GM12878 (cell line): ENCODE measurements at regions not wholly inside any gene's neighbourhood (a gene's known extent, or its start where the extent isn't known, plus 50 kb on each side); places are given as distances from the start of the nearest gene placed in this dataset.

Source experiments
- CEBPB ChIP-seq, 2 experiments: fragments of 150-350 bp in 1 of 2; IDR thresholded peaks; 2 replicates each; pipeline ENCODE4 v1.6.1; 2012 to 2014; ENCODE audit warnings: low read depth in 2 of 2, low read length in 2 of 2, borderline replicate concordance in 1 of 2, inconsistent platforms in 1 of 2
- SMC3 ChIP-seq: IDR thresholded peaks from 2 replicates; pipeline ENCODE4 v1.6.1; 2011; ENCODE audit warnings: low read length, improper control_type of control experiment, borderline replicate concordance
- SP1 ChIP-seq: IDR thresholded peaks from one replicate; pipeline ENCODE4 v1.6.1; 2011; ENCODE audit warnings: low read depth, low read length
- SPI1 ChIP-seq: IDR thresholded peaks from 2 replicates; pipeline ENCODE4 v1.6.1; 2011; ENCODE audit warnings: low read depth, mild to moderate bottlenecking, low read length, moderate library complexity, borderline replicate concordance; ENCODE audit not compliant: insufficient read depth
- TCF7 ChIP-seq: IDR thresholded peaks from 2 replicates; pipeline ENCODE4 v1.6.1; 2014; ENCODE audit warnings: antibody characterized with exemption, borderline replicate concordance
- TF ChIP-seq, protein P1 (sequence below), 3 experiments: IDR thresholded peaks in 2 of 3; conservative IDR thresholded peaks in 1 of 3; 2 replicates each; pipeline ENCODE4 v1.5.1; 2011; ENCODE audit warnings: low read depth in 3 of 3, low read length in 3 of 3, mild to moderate bottlenecking in 3 of 3, control low read depth in 2 of 3, moderate library complexity in 2 of 3, inconsistent platforms in 1 of 3, mixed read lengths in 1 of 3; ENCODE audit not compliant: control insufficient read depth in 2 of 3, insufficient read depth in 1 of 3; ENCODE audit errors: extremely low read depth in 1 of 3
- TF ChIP-seq, protein P2 (sequence below): IDR thresholded peaks from 2 replicates; pipeline ENCODE4 v1.6.1; 2012; ENCODE audit warnings: low read depth, low read length, improper control_type of control experiment
- TF ChIP-seq, protein P3 (sequence below): fragments of 450-650 bp; IDR thresholded peaks from 2 replicates; pipeline ENCODE4 v1.6.1; 2016; ENCODE audit warnings: mild to moderate bottlenecking

DNA sequence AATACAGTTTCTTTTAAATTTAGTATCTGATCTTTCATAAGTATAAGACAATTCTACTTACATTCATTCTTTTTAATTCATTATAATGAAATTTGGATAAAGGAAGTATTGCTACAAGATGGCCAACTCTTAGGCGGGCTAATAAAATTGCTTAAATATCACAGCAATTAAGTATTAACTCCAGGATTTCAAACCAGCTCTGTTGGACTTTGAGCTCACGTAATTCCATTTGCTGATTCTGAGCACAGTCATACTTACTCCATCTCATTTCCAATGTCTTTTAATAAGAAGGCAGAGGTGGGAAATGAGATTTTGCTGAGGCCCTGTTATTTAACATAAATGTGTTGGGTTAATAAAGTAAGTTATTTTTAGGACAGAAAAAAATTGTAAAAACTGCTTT, 748.1 kb downstream of the KCNA4 start:
- TF ChIP-seq, protein P1, sequence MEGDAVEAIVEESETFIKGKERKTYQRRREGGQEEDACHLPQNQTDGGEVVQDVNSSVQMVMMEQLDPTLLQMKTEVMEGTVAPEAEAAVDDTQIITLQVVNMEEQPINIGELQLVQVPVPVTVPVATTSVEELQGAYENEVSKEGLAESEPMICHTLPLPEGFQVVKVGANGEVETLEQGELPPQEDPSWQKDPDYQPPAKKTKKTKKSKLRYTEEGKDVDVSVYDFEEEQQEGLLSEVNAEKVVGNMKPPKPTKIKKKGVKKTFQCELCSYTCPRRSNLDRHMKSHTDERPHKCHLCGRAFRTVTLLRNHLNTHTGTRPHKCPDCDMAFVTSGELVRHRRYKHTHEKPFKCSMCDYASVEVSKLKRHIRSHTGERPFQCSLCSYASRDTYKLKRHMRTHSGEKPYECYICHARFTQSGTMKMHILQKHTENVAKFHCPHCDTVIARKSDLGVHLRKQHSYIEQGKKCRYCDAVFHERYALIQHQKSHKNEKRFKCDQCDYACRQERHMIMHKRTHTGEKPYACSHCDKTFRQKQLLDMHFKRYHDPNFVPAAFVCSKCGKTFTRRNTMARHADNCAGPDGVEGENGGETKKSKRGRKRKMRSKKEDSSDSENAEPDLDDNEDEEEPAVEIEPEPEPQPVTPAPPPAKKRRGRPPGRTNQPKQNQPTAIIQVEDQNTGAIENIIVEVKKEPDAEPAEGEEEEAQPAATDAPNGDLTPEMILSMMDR (IDR thresholded peaks at IDR 0.05 in 2 of 3, conservative IDR thresholded peaks at IDR 0.05 in 1 of 3; ENCODE audit: control insufficient read depth in 2 of 3, extremely low read depth in 1 of 3, insufficient read depth in 1 of 3, low read depth in 3 of 3, low read length in 3 of 3): no peak
- TF ChIP-seq SP1 (no peak), TCF7 (no peak), CEBPB (IDR thresholded peaks at IDR 0.05; ENCODE audit: borderline replicate concordance in 1 of 2, low read depth in 2 of 2, low read length in 2 of 2) (no peak), SPI1 (no peak), SMC3 (no peak)
- TF ChIP-seq, protein P2, sequence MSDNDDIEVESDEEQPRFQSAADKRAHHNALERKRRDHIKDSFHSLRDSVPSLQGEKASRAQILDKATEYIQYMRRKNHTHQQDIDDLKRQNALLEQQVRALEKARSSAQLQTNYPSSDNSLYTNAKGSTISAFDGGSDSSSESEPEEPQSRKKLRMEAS: no peak
- TF ChIP-seq, protein P3, sequence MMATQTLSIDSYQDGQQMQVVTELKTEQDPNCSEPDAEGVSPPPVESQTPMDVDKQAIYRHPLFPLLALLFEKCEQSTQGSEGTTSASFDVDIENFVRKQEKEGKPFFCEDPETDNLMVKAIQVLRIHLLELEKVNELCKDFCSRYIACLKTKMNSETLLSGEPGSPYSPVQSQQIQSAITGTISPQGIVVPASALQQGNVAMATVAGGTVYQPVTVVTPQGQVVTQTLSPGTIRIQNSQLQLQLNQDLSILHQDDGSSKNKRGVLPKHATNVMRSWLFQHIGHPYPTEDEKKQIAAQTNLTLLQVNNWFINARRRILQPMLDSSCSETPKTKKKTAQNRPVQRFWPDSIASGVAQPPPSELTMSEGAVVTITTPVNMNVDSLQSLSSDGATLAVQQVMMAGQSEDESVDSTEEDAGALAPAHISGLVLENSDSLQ: no peak
